IMR-90 (cell line): ENCODE measurements at regions not wholly inside any gene's neighbourhood (a gene's known extent, or its start where the extent isn't known, plus 50 kb on each side); places are given as distances from the start of the nearest gene placed in this dataset.

Experiments
- ATAC-seq: fragments of 200-7000 bp; cut with Tn5 transposase; 2 replicates; pipeline ENCODE4 v1.9.1; 2020; ENCODE audit warnings: low read depth, mild to moderate bottlenecking, moderate library complexity
- BruUV-seq: library from RNA; stranded (reverse); fragments of 400-500 nt; replicated peaks from 2 replicates; lab custom pipeline; 2021; lab: Mats Ljungman, UMichigan
- CTCF ChIA-PET: fragments of 300-600 bp; formaldehyde crosslinking; extraction: SDS; loops from one replicate; lab custom pipeline; 2021; ENCODE audit warnings: antibody characterized with exemption; lab: Yijun Ruan, JAX
- POLR2A ChIA-PET: fragments of 300-600 bp; sonication (Branson Sonifier 250); formaldehyde crosslinking; loops from one replicate; lab custom pipeline; 2022; ENCODE audit warnings: antibody characterized with exemption; ENCODE audit not compliant: unreplicated experiment; lab: Charles Lee
- DNase-seq: peaks from one replicate; pipeline ENCODE4 v3.0.0; 2013
- H2AFZ ChIP-seq: replicated peaks from 2 replicates; pipeline ENCODE3; 2013; ENCODE audit warnings: low read length, mild to moderate bottlenecking; ENCODE audit not compliant: poor library complexity
- H2AK5ac ChIP-seq: 2 replicates; pipeline ENCODE4 v1.6.1; 2013; ENCODE audit warnings: low read depth, low read length, inconsistent platforms
- H2AK9ac ChIP-seq: replicated peaks from 2 replicates; pipeline ENCODE3; 2013; ENCODE audit warnings: mild to moderate bottlenecking, low read depth, low read length, moderate library complexity; ENCODE audit not compliant: poor library complexity
- H2BK120ac ChIP-seq: 2 replicates; pipeline ENCODE4 v1.6.1; 2013; ENCODE audit warnings: low read depth, low read length, inconsistent platforms
- H2BK15ac ChIP-seq: 3 replicates; pipeline ENCODE4 v1.6.1; 2013; ENCODE audit warnings: low read depth, low read length, inconsistent platforms
- H2BK20ac ChIP-seq: 2 replicates; pipeline ENCODE4 v1.6.1; 2013; ENCODE audit warnings: low read depth, mild to moderate bottlenecking, inconsistent platforms, low read length, moderate library complexity
- H2BK5ac ChIP-seq: 2 replicates; pipeline ENCODE4 v1.6.1; 2013; ENCODE audit warnings: mild to moderate bottlenecking, low read depth, low read length, inconsistent platforms; ENCODE audit not compliant: poor library complexity, severe bottlenecking
- H3K14ac ChIP-seq: replicated peaks from 2 replicates; pipeline ENCODE4 v1.6.1; 2013; ENCODE audit warnings: low read depth, low read length, inconsistent platforms
- H3K18ac ChIP-seq: 2 replicates; pipeline ENCODE4 v1.6.1; 2013; ENCODE audit warnings: low read depth, low read length, control low read depth
- H3K23ac ChIP-seq: 2 replicates; pipeline ENCODE4 v1.6.1; 2013; ENCODE audit warnings: low read depth, low read length, inconsistent platforms
- H3K27ac ChIP-seq: 2 replicates; pipeline ENCODE4 v1.5.1; 2013; ENCODE audit warnings: mild to moderate bottlenecking, control low read depth, low read length; ENCODE audit not compliant: insufficient read depth
- H3K27me3 ChIP-seq: 2 replicates; pipeline ENCODE4 v1.6.1; 2013; ENCODE audit warnings: low read length; ENCODE audit not compliant: control insufficient read depth, insufficient read depth
- H3K36me3 ChIP-seq: 2 replicates; pipeline ENCODE4 v1.6.1; 2013; ENCODE audit warnings: low read length, mixed read lengths; ENCODE audit not compliant: control insufficient read depth, insufficient read depth
- H3K4ac ChIP-seq: 2 replicates; pipeline ENCODE4 v1.6.1; 2013; ENCODE audit warnings: low read depth, low read length, inconsistent platforms
- H3K4me1 ChIP-seq: 2 replicates; pipeline ENCODE4 v1.6.1; 2013; ENCODE audit warnings: low read length, mixed read lengths; ENCODE audit not compliant: control insufficient read depth, insufficient read depth
- H3K4me2 ChIP-seq: 2 replicates; pipeline ENCODE4 v1.6.1; 2013; ENCODE audit warnings: low read depth, mild to moderate bottlenecking, control low read depth, low read length, moderate library complexity
- H3K4me3 ChIP-seq: 2 replicates; pipeline ENCODE4 v1.5.1; 2013; ENCODE audit warnings: low read depth, mild to moderate bottlenecking, control low read depth, low read length, moderate library complexity; ENCODE audit not compliant: insufficient read depth
- H3K56ac ChIP-seq: 2 replicates; pipeline ENCODE4 v1.6.1; 2013; ENCODE audit warnings: low read length, inconsistent platforms; ENCODE audit not compliant: insufficient read depth; ENCODE audit errors: extremely low read depth
- H3K79me1 ChIP-seq, 2 experiments: 2 replicates each; pipeline ENCODE4 v1.6.1; 2013; ENCODE audit warnings: low read length in 2 of 2, inconsistent platforms in 1 of 2, low read depth in 1 of 2
- H3K9ac ChIP-seq: 2 replicates; pipeline ENCODE4 v1.6.1; 2013; ENCODE audit warnings: low read depth, low read length, control low read depth
- H3K9me1 ChIP-seq: 2 replicates; pipeline ENCODE4 v1.6.1; 2013; ENCODE audit warnings: low read length, inconsistent platforms; ENCODE audit not compliant: insufficient read depth
- H3K9me3 ChIP-seq: 2 replicates; pipeline ENCODE4 v1.6.1; 2013; ENCODE audit warnings: low read length; ENCODE audit not compliant: control insufficient read depth, insufficient read depth
- H4K20me1 ChIP-seq: 2 replicates; pipeline ENCODE4 v1.6.1; 2013; ENCODE audit warnings: low read length, inconsistent platforms; ENCODE audit not compliant: insufficient read depth
- H4K5ac ChIP-seq: 2 replicates; pipeline ENCODE4 v1.6.1; 2013; ENCODE audit warnings: mild to moderate bottlenecking, low read depth, low read length, control low read depth
- H4K8ac ChIP-seq, 2 experiments: 2 replicates each; pipeline ENCODE4 v1.6.1; 2013; ENCODE audit warnings: low read depth in 2 of 2, low read length in 2 of 2, control low read depth in 1 of 2, inconsistent platforms in 1 of 2
- H4K91ac ChIP-seq: 2 replicates; pipeline ENCODE4 v1.6.1; 2013; ENCODE audit warnings: low read depth, low read length, inconsistent platforms; ENCODE audit not compliant: insufficient read depth
- BHLHE40 ChIP-seq: fragments of 150-350 bp; IDR thresholded peaks from 2 replicates; pipeline ENCODE4 v1.6.1; 2016; ENCODE audit warnings: mild to moderate bottlenecking, low read depth, low read length
- CEBPB ChIP-seq: IDR thresholded peaks from 2 replicates; pipeline ENCODE4 v1.6.1; 2012; ENCODE audit warnings: low read depth, low read length, improper control_type of control experiment
- CHD1 ChIP-seq: IDR thresholded peaks from 2 replicates; pipeline ENCODE4 v1.6.1; 2012; ENCODE audit warnings: low read depth, low read length, improper control_type of control experiment
- FOS ChIP-seq: fragments of 150-350 bp; IDR thresholded peaks from 2 replicates; pipeline ENCODE4 v1.6.1; 2016; ENCODE audit warnings: low read depth, low read length
- MAFK ChIP-seq: IDR thresholded peaks from 2 replicates; pipeline ENCODE4 v1.6.1; 2012; ENCODE audit warnings: low read depth, low read length, improper control_type of control experiment
- MAZ ChIP-seq: IDR thresholded peaks from 2 replicates; pipeline ENCODE4 v1.6.1; 2012; ENCODE audit warnings: low read depth, mild to moderate bottlenecking, low read length, improper control_type of control experiment, moderate library complexity, borderline replicate concordance
- MXI1 ChIP-seq: IDR thresholded peaks from 2 replicates; pipeline ENCODE4 v1.6.1; 2012; ENCODE audit warnings: low read depth, mild to moderate bottlenecking, low read length, moderate library complexity, borderline replicate concordance
- NFE2L2 ChIP-seq: fragments of 150-350 bp; IDR thresholded peaks from 2 replicates; pipeline ENCODE4 v1.6.1; 2016; ENCODE audit warnings: low read depth, mild to moderate bottlenecking, low read length
- POLR2A ChIP-seq: IDR thresholded peaks from 2 replicates; pipeline ENCODE4 v1.6.1; 2012; ENCODE audit warnings: mild to moderate bottlenecking, low read depth, low read length
- RAD21 ChIP-seq: IDR thresholded peaks from 2 replicates; pipeline ENCODE4 v1.6.1; 2012; ENCODE audit warnings: low read length, improper control_type of control experiment
- RCOR1 ChIP-seq: IDR thresholded peaks from 2 replicates; pipeline ENCODE4 v1.6.1; 2012; ENCODE audit warnings: mild to moderate bottlenecking, low read length, improper control_type of control experiment; ENCODE audit not compliant: insufficient replicate concordance
- RFX5 ChIP-seq: IDR thresholded peaks from 2 replicates; pipeline ENCODE4 v1.8.0; 2012; ENCODE audit warnings: low read depth, mild to moderate bottlenecking, low read length, moderate library complexity
- SMC3 ChIP-seq: fragments of 150-350 bp; IDR thresholded peaks from 2 replicates; pipeline ENCODE4 v1.6.1; 2016; ENCODE audit warnings: low read depth, mild to moderate bottlenecking, antibody characterized with exemption, low read length, moderate library complexity
- WGBS, 2 experiments: methylation state at CpG; one replicate each; pipeline versions ENCODE4 v1.1.5 to v1.1.7; 2013; ENCODE audit warnings: missing lambda C conversion rate in 2 of 2; ENCODE audit not compliant: insufficient read length in 1 of 2; ENCODE audit errors: extremely low coverage in 2 of 2; 5-methylcytosine and 5-hydroxymethylcytosine counted together
- dilution Hi-C: fragments of 300-500 bp; cut with HindIII; formaldehyde crosslinking; loops from one replicate; pipeline ENCODE4 v1.14.3; 2018; ENCODE audit warnings: low sequenced_read_pairs; ENCODE audit not compliant: unreplicated experiment
- in situ Hi-C: fragments of 300-500 bp; cut with MboI; formaldehyde crosslinking; loops from 3 replicates; pipeline ENCODE4 v1.14.3; 2019; ENCODE audit warnings: low sequenced_read_pairs, inconsistent platforms, mixed read lengths
- intact Hi-C: fragments of 100-400 bp; cut with micrococcal nuclease; formaldehyde crosslinking; loops from 2 replicates; pipeline ENCODE4 v1.10.0; 2022
- TF ChIP-seq, protein P1 (sequence below): fragments of 150-350 bp; IDR thresholded peaks from 2 replicates; pipeline ENCODE4 v1.6.1; 2016; ENCODE audit warnings: low read depth, mild to moderate bottlenecking, low read length, moderate library complexity, borderline replicate concordance
- TF ChIP-seq, protein P2 (sequence below): fragments of 150-350 bp; IDR thresholded peaks from 2 replicates; pipeline ENCODE4 v1.6.1; 2017; ENCODE audit warnings: mild to moderate bottlenecking, antibody characterized with exemption, low read length, low read depth
- TF ChIP-seq, protein P3 (sequence below): conservative IDR thresholded peaks from 2 replicates; pipeline ENCODE4 v1.5.1; 2012; ENCODE audit warnings: mild to moderate bottlenecking, low read depth, low read length, improper control_type of control experiment

DNA sequence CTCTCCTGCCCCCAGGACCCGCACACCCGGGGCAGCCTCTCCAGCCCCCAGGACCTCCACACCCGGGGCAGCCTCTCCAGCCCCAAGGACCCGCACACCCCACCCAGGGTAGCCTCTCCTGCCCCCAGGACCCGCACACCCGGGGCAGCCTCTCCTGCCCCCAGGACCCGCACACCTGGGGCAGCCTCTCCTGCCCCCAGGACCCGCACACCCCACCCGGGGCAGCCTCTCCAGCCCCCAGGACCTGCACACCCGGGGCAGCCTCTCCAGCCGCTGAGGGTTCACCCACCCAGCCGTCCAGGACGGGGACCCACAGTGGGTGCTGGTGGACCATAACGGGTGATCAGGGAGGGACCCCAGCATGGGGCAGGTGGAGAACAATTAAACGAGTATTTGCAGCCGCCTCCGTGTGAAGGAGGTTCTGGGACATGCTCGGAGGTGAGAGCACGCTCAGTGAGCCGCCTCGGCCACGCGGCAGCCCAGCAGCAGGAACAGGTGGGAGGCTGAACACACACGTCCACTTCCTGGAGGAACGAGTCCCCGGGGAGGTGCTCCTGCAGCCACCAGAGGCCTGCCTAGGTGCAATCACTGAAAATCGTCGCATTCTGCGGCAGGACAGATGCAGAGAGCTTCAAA is 107.9 kb downstream of the PDGFA start:
- CTCF ChIA-PET: no interaction called here
- WGBS, 2 experiments: 71% methylated on average over 11 of the region's 29 CpGs; no CpG with 5 or more reads in 1 of the 2 experiments

More for the DNA sequence above, 107.9 kb downstream of the PDGFA start:
- POLR2A ChIA-PET: no interaction called here
- H2BK15ac ChIP-seq: no peak overlapping the region
- no peak overlapping the region for H2BK5ac ChIP-seq
- no peak overlapping the region for H2AK9ac ChIP-seq
- no peak overlapping the region for H3K4me3 ChIP-seq
- no peak overlapping the region for H3K18ac ChIP-seq
- peaks cover 2% of the 10 kb centered on the region; the same call in 1 of the 2 replicates for H3K9me3 ChIP-seq
- DNase-seq (no peak), ATAC-seq (no peak)
- H3K14ac ChIP-seq: no peak overlapping the region
- H3K9me1 ChIP-seq: no peaks in the 10 kb centered on the region
- intact Hi-C loops: no loop called here
- H2AK5ac ChIP-seq: no peak overlapping the region
- in situ Hi-C loops: no loop called here
- dilution Hi-C loops: no loop called here
- no peak overlapping the region for H3K56ac ChIP-seq
- no peaks in the 10 kb centered on the region for H3K36me3 ChIP-seq
- no peak for TF ChIP-seq MAZ
- TF ChIP-seq FOS: no peak
- TF ChIP-seq RFX5: no peak
- no peak for TF ChIP-seq RAD21
- no peak for TF ChIP-seq CEBPB
- TF ChIP-seq CHD1: no peak
- TF ChIP-seq BHLHE40: no peak
- TF ChIP-seq, protein P1, sequence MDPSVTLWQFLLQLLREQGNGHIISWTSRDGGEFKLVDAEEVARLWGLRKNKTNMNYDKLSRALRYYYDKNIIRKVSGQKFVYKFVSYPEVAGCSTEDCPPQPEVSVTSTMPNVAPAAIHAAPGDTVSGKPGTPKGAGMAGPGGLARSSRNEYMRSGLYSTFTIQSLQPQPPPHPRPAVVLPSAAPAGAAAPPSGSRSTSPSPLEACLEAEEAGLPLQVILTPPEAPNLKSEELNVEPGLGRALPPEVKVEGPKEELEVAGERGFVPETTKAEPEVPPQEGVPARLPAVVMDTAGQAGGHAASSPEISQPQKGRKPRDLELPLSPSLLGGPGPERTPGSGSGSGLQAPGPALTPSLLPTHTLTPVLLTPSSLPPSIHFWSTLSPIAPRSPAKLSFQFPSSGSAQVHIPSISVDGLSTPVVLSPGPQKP: no peak
- no peak for TF ChIP-seq POLR2A
- TF ChIP-seq, protein P2, sequence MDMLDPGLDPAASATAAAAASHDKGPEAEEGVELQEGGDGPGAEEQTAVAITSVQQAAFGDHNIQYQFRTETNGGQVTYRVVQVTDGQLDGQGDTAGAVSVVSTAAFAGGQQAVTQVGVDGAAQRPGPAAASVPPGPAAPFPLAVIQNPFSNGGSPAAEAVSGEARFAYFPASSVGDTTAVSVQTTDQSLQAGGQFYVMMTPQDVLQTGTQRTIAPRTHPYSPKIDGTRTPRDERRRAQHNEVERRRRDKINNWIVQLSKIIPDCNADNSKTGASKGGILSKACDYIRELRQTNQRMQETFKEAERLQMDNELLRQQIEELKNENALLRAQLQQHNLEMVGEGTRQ: no peak
- no peak for TF ChIP-seq RCOR1
- no peak for TF ChIP-seq SMC3
- TF ChIP-seq, protein P3, sequence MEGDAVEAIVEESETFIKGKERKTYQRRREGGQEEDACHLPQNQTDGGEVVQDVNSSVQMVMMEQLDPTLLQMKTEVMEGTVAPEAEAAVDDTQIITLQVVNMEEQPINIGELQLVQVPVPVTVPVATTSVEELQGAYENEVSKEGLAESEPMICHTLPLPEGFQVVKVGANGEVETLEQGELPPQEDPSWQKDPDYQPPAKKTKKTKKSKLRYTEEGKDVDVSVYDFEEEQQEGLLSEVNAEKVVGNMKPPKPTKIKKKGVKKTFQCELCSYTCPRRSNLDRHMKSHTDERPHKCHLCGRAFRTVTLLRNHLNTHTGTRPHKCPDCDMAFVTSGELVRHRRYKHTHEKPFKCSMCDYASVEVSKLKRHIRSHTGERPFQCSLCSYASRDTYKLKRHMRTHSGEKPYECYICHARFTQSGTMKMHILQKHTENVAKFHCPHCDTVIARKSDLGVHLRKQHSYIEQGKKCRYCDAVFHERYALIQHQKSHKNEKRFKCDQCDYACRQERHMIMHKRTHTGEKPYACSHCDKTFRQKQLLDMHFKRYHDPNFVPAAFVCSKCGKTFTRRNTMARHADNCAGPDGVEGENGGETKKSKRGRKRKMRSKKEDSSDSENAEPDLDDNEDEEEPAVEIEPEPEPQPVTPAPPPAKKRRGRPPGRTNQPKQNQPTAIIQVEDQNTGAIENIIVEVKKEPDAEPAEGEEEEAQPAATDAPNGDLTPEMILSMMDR: no peak
- TF ChIP-seq NFE2L2: no peak
- no peak for TF ChIP-seq MAFK
- no peak for TF ChIP-seq MXI1
- peaks cover 29% of the 10 kb centered on the region for H3K27me3 ChIP-seq
- no peak overlapping the region for H3K9ac ChIP-seq
- no peak overlapping the region for H3K4ac ChIP-seq
- no peaks in the 10 kb centered on the region for H3K4me1 ChIP-seq
- no peak overlapping the region for H3K27ac ChIP-seq
- no peak overlapping the region for H3K4me2 ChIP-seq
- no peaks in the 10 kb centered on the region for H4K20me1 ChIP-seq
- no peak overlapping the region for H2BK20ac ChIP-seq
- no peak overlapping the region for H2BK120ac ChIP-seq
- no peak overlapping the region for H4K8ac ChIP-seq
- H4K91ac ChIP-seq: no peak overlapping the region
- no peak overlapping the region for H2AFZ ChIP-seq
- no peaks in the 10 kb centered on the region for H3K79me1 ChIP-seq
- H4K5ac ChIP-seq: no peak overlapping the region
- no TSS peak for BruUV-seq
- H3K23ac ChIP-seq: no peak overlapping the region
